Central memory CD8-positive, alpha-beta T cell (primary cell): ENCODE measurements at regions not wholly inside any gene's neighbourhood (a gene's known extent, or its start where the extent isn't known, plus 50 kb on each side); places are given as distances from the start of the nearest gene placed in this dataset.

Source experiments
- ATAC-seq: fragments of 150-1000 bp; cut with Tn5 transposase; replicated peaks from 2 replicates; pipeline ENCODE4 v1.10.0; 2022; ENCODE audit warnings: mild to moderate bottlenecking, moderate FRiP score, moderate number of reproducible peaks; ENCODE audit not compliant: poor library complexity, severe bottlenecking; ENCODE audit errors: extremely low read depth
- DNase-seq, 2 donors: peaks; one replicate each; pipeline ENCODE4 v3.0.0; 2021; ENCODE audit warnings: low spot score in 2 of 2
- H3K27ac Mint-ChIP-seq: one replicate; pipeline ENCODE4 v1.8.0; 2022; ENCODE audit warnings: low read depth, mild to moderate bottlenecking, moderate library complexity, mixed read lengths
- H3K27me3 Mint-ChIP-seq: one replicate; pipeline ENCODE4 v1.8.0; 2022; ENCODE audit warnings: mixed read lengths
- H3K36me3 Mint-ChIP-seq: one replicate; pipeline ENCODE4 v1.8.0; 2022; ENCODE audit warnings: mild to moderate bottlenecking, moderate library complexity, mixed read lengths; ENCODE audit not compliant: insufficient read depth
- H3K4me1 Mint-ChIP-seq: one replicate; pipeline ENCODE4 v1.8.0; 2022; ENCODE audit warnings: mixed read lengths
- H3K4me3 Mint-ChIP-seq: one replicate; pipeline ENCODE4 v1.8.0; 2022; ENCODE audit warnings: mild to moderate bottlenecking, moderate library complexity, mixed read lengths
- H3K9me3 Mint-ChIP-seq: one replicate; pipeline ENCODE4 v1.8.0; 2022; ENCODE audit warnings: mixed read lengths

GRCh38 chr1:4600615-4601460 is 53.6 kb upstream of the AJAP1 start:
- H3K4me1 Mint-ChIP-seq, result no peaks in the 10 kb centered on the region
- peaks cover 35% of the 10 kb centered on the region for H3K27me3 Mint-ChIP-seq
- H3K4me3 Mint-ChIP-seq, result no peak overlapping the region
- no peaks in the 10 kb centered on the region for H3K36me3 Mint-ChIP-seq
- no peaks in the 10 kb centered on the region for H3K9me3 Mint-ChIP-seq
- H3K27ac Mint-ChIP-seq, result no peak overlapping the region
- DNase-seq (no peak), ATAC-seq (no peak)

- Mint-ChIP-seq H3K36me3 (no peaks in the 10 kb centered on the region), H3K4me1 (no peaks in the 10 kb centered on the region), H3K4me3 (no peak overlapping the region), H3K9me3 (no peaks in the 10 kb centered on the region), H3K27me3 (peaks cover 46% of the 10 kb centered on the region), H3K27ac (no peak overlapping the region)
- DNase-seq (no peak), ATAC-seq (no peak)
These were observed 52.5 kb upstream of the AJAP1 start for GRCh38 chr1:4601941-4602340.

- Mint-ChIP-seq H3K9me3 (no peaks in the 10 kb centered on the region), H3K4me3 (no peak overlapping the region), H3K4me1 (no peaks in the 10 kb centered on the region), H3K27ac (no peak overlapping the region), H3K36me3 (no peaks in the 10 kb centered on the region), H3K27me3 (peaks cover 53% of the 10 kb centered on the region)
- ATAC-seq (no peak), DNase-seq (no peak)
These were observed 51.7 kb upstream of the AJAP1 start for GRCh38 chr1:4602462-4603294.

- Mint-ChIP-seq H3K9me3 (no peaks in the 10 kb centered on the region), H3K4me3 (no peak overlapping the region), H3K36me3 (no peaks in the 10 kb centered on the region), H3K27me3 (peaks cover 61% of the 10 kb centered on the region), H3K27ac (no peak overlapping the region), H3K4me1 (no peaks in the 10 kb centered on the region)
- ATAC-seq (no peak), DNase-seq (no peak)
These were observed 50.9 kb upstream of the AJAP1 start for GRCh38 chr1:4603295-4604110.
